HG02571 (cell line): ENCODE measurements at regions not wholly inside any gene's neighbourhood (a gene's known extent, or its start where the extent isn't known, plus 50 kb on each side); places are given as distances from the start of the nearest gene placed in this dataset.

Experiments
- ATAC-seq: cut with Tn5 transposase; IDR thresholded peaks from one replicate; pipeline ENCODE4 v1.9.1; 2021; ENCODE audit warnings: mild to moderate bottlenecking, moderate library complexity; ENCODE audit not compliant: unreplicated experiment

DNA sequence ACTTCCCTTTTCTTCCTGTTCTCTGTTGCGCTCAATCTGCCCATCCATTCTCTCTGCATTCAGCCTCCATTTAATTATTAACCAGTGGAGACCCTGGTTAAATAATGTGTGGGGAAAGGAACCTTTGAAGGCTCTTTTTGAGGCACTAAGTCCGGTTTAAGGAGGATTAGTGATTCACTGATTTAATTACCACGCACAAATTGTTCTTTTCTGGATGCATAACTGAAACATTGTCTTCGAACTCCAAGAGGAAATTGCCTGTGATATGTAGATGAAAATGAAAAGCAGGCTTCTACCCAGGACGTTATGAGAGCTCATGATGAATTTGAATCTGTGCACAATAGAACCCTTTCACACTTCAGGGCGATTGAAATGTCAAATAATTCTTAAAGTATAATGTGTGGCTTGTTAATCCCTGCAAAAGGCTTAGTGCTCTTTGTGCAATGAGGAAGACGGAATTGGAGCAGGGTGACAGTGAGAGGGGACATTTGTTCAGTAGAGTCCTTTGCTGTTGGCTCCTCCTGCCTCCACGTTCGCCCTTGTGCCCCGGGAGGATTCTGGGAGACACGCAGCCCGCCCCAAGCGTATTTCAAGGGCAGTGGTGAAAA is 51.1 kb upstream of the ZNF236 start:
- no peak for ATAC-seq

DNA sequence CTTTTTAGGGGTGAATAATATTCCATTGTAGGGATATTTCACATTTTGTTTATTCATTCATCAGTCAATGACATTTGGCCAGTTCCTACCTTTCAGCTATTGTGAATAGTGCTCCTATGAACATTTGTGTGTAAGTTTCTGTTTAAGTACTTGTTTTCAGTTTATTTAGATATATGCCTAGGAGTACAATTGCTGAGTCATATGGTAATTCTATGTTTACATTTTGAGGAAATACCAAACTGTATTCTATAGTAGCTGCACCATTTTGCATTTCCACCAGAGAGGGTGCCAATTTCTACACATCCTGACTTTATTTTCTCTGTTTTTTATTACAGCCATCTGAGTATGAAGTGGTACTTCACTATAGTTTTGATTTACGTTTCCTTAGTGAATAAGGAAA is 54.4 kb upstream of the ZNF236 start:
- ATAC-seq, result no peak

DNA sequence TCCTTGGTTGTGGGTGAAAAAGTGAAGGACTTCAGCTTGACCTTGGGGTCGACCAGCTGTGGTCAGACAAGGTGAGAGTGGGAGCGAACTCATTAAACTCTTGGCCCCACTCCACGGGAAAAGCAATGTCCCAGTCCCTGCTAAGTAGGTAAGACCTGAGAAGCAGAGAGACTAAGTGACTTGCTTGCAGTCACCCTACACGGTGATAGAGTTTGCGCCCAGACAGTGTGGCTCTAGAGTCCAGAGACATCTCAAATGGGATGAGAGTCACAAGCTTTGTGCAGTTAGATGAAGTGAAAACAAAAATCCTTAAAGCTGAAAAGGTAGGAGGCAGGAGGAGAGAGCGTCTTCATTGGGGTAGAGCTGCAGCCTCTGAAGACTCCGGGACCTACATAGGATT is 55.9 kb upstream of the ZNF236 start:
- no peak for ATAC-seq

DNA sequence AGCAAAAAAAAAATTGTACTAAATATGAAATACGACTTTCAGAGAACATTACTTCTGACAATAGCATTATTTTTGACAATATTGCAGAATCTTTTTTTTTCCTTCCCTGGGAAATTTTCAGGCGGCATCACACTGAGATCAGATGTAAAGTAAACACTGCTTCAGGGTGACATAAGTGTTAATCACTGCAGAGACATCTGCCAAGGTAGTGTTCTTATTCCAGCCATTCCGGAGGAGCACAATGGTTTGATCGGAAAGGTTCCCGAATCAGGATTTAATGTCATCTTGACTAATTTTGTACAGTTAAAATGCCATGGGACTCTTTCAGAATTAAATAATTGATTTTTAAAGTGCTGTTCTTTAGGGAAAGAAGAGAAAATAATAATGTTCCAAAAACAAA is 56.7 kb upstream of the ZNF236 start:
- no peak for ATAC-seq

DNA sequence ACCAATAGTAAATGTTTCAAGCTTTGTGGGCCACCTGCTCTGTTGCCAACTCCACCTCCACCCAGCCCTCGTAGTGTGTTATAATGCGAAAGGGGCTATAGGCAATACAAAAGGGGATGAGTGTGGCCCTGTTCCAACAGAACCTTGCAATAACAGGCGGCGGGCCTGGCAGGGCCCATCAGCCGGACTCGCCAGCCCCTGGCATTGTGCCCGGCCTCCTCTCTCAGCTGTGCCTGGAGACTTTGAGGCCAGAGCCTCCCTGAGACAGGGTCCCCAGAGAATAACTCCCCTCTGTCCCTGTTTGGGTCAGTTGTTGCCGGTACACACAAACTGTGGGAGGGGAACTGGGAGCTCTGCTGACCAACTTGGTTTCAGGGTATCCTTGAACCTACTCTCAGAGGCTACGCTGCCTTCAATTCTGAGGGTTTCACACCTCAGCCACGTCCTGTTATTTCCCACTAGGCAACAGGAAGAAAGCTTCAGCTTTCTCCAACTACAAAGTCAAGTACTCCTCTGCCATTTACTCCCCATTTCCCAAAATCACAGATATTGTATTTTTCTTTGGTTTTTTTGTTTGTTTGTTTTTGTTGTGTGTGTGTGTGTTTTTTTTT is 58.0 kb upstream of the ZNF236 start:
- no peak for ATAC-seq

DNA sequence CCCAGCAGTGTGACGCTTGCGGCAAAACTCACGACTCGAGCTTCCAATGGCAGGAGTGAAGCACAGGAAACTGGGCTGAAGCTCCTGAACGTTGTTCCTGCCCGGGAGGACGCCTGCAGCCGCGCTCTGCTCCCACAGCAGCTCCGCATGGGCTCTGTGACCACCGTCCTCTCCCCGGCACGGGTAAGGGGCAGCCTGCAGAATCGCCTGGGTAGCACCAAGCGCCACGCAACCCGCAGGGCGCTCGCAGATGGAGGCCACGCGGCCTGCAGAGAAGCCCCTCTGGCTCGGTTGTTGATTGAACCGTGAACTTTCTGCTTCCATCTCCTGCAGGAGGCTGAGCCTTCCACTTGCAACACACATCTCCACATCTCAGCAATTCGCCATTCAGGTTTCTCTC is 63.3 kb upstream of the ZNF236 start:
- no peak for ATAC-seq

DNA sequence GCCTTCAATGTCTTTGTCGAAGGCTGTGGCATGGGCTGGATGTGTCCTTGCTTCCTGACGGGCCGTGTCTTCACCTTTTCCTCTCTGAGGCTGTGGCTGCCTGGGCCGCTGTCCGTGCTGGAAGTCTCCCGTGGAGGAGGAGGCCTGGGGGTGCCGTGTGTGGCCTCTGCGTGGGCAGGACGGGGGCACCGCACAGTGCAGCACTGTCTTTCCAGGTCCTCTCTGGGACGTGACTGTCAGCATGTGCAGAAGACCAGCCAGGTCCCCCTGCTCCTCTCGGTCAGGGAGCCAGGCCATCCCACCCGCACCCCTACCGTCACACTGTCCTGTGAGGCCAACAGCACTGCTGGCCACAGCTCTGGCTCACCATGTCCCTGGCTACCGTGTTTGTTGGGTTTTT is 64.4 kb upstream of the ZNF236 start:
- ATAC-seq, result no peak

DNA sequence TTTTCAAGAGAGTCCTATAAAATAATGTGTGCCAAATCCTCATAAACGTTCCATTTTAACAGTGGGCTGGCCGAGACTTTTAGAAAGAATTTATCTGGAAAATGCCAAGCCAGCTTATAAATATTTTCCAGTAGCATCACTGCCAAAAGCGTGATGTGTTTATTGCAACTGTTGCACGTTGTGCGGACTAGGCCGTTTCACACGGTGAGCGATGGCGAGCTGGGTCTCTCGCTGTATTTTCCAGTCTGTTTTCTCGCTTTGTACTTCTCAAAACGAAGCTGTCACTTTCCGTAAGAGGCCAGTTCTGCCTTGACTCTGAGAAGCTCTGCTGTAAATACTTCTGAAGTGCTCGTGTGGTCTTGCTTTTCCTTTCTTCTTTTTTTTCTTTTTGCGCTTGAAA is 65.0 kb upstream of the ZNF236 start:
- ATAC-seq, result no peak

DNA sequence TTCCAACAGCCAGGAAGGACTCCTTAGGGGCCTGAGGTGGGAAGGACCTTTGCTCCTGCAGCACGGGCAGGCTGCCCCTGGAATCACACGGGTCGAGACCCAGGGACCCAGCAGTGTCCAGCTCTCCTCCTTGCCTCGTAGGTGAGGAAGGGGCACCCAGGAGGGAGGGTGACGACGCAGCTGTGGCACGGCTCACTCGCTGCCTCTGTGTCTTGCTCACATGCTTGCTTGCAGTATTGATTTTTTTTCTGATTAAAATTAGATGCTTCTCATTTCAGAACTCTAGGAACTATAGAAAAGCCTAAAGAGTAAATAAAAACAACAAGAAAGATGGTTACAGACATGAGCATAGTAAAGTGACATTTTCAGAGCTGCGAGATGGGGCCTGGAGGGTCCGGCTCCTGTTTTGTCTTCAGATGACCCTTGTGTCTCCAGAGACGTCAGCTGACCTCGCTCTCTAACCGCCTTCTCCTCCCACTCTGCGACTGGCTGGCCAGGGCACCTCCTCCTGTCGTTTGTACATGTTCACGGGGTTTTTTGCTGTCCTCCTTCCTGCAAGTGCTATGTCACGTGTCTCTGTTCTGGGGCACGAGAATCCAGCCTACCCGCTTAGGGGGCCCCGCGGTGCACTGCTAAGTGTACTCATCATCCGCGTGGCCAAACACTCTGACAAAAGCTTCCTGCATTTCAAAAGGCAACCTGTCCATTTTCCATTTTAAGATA is 65.7 kb upstream of the ZNF236 start:
- no peak for ATAC-seq

DNA sequence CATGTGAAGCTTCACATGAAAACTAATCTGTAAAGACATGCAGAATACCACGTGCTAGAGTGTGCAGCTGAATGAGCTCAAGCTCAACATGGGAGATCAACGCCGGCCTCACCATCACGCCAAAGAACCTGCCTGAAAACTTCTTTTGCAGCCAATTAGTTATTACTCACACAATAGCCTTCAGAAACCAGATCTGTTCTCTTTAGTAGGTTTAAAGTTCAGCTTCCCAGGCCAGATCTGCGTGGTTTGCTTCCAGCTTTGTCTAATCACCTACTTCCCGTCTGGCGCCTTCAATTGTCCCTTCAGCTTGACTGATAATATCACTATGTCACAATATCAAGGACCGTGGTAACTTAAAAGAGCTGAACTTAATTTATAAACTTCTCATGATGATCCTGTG is 68.0 kb upstream of the ZNF236 start:
- no peak for ATAC-seq

DNA sequence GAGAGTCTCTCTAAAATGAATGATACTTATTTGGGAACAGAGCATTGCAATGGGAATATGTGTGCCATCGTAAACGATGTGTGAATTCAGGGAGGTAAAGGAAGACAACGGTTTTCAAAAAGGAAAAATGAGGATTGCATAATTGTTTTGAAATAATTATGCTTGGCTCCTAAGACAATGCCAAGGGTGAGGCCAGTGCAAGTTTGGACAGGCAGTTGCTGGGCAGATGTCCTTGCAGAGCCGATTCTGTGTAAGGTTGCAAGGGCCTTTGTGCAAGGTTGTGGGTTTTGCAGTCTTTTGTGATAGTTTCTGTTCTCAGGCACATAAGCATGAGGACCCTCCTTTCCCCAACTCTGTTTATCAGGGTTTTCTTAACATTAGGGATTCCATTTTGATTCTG is 70.0 kb upstream of the ZNF236 start:
- ATAC-seq, result no peak

DNA sequence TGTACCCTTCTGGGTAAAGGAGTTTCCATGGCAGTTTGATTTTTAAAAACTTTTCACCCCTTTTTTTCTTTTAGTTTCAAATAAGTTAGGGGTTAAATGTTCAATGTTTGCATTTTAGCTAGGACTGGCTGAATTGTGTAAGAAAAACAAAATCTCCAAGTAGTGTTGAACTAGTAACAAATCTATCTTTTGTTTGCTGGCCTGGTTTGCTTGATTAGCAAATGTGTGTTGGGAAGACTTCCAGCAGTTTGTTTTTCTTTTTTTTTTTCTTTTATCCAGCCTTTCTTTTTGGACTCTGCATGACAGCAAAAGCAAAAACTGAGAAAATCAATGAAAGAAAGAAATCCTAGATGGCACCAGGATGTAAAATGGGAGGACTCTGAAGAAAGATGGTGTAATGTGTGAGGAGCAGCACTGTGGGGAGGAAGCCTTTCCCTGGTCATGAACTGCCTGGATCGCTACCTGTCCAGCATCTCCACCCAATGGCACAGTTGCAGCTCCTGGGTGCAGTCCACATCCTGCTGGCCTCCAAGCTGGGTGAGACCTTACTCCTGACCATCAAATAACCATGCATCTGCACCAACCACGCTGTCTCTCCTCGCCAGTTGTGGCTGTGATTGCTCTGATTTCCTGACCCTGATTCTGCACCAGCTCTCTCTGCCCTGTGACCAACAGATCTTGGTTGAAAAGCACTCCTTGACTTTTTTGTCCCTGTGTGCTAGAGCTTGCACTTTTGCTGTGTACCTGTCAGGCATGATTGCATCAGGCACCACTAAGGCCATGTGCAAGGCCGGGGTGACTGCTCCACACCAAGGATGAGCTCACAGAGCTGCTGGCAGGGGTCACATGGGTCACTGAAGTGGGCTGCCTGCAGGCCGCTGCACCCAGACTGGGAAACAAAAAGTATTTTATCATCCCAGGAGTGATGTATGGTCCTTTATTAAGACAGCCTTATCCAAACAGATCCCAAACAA is 71.2 kb upstream of the ZNF236 start:
- no peak for ATAC-seq

DNA sequence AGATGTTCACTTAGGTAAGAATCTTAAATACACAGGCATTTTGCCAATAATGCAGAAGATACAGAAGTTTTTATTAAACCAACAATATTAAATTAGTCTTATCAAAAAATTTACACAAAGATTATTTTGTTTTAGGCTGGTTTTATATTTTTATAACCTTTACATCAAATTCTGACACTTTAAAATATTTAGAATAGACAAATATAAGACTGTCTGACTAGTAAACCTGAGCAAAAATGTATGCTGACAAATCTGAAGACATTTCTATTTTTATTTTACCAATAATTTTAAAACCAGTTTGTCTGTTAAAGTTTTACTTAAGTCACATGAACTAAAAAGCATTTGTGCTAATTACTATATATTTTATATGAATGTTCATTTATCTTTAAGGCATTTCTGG is 72.1 kb upstream of the ZNF236 start:
- ATAC-seq, result no peak

DNA sequence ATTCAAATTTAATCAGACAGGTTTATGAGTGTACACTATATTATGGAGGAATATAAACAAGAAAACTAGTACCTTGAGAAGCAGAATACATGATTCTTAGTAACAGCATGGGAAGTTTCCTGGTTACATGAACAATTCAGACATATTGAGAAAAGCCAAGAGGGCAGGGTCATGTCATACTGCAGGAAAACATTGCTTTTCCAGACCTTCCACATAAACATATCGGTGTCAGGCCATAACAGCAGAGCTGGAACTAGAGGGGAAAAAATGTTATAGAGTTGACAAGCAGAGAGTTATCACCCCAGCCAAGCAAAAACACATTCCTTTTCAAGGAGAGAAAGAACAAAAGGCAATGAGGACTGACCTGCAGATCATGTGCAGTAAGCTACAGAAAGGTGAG is 74.7 kb upstream of the ZNF236 start:
- no peak for ATAC-seq

DNA sequence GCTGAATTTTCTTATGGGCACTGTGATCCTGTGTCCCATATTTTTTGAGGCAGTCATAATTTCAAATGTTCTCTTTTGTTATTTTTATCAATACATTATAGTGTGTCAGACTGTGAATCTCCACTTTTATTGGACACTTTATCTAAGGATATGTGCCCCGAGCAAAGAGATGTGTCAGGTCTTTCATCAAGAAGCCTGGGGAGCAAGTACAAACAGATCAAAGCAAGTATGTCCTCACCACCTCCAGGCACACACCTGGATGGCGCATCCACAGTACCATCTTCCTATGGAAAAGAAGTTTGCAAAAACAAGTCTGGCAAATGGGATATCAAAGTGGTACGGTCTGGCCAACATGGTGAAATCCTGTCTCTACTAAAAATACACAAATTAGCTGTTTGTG is 81.0 kb upstream of the ZNF236 start:
- ATAC-seq, result no peak

DNA sequence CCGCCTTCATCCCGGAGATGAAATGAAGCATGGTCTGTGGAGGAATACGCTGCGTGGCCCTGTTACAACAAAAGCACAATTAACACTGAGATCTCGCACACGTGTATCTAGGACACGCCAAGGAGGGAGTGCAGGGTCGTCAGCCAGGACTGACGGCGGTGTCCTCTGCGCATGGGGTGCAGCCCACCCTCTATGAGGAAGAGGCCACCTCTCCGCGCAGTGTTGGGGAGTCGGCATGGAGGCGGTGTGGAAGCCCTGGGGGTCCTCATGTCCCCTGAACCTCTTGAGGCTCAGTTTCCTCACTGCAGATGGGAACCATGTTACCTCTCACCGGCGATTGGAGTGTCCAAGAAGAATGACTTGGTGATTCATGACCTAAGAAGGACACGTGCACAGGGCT is 86.0 kb upstream of the ZNF236 start:
- ATAC-seq, result no peak

DNA sequence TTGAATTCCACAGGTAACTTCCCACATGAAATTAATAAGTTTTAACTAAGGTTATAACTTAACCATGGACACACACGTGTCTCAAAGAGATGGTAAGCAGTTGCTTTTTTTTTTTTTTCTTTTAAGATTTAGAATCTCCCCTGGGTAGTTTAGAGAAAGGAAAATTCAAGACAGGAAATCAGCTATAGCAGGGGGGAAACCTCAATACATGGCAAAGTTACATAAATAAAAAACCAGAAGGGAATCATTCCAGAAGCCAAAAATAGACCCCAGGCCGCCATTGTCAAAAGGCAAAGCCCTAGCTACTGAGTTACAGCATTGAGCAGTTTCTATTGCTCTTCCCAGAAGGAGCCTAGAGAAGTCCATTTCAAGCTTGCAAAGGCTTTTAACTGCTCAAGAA is 91.5 kb upstream of the ZNF236 start:
- ATAC-seq, result no peak

DNA sequence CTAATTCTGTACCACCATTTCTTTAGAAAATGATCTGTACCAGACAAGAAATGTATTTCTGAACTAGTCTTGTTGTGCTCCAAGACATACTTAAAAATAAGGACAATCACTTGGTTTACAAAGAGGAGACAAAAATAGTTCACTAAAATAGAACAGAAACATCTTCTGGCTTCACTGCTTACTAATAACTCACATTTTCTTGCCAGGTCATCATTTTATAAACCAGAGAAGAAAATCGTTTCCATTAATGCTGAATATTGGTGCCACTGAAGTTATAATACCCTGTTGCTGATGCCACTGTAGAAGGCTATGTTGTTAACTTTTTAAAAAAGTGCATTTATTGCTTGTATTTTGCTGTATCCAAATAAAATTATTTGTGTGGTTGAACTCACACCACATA is 94.8 kb upstream of the ZNF236 start:
- no peak for ATAC-seq

DNA sequence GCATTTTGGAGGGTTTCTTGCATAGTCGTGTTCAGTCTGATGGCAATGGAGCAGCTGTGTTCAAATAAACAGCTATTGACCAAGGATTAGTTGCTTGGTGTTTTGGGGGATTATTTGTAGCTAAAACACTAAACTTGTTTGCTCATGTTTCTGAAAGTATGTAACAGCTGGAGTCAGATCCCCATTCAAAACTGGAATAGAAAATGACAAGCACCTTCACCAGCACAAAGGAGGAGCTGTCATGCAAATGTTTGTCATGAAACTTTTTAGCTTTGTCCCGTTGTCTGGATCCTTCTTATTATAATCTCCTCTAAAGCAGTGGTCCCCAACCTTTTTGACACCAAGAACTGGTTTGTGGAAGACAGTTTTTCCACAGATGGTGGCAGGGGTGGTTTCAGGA is 96.9 kb upstream of the ZNF236 start:
- no peak for ATAC-seq

DNA sequence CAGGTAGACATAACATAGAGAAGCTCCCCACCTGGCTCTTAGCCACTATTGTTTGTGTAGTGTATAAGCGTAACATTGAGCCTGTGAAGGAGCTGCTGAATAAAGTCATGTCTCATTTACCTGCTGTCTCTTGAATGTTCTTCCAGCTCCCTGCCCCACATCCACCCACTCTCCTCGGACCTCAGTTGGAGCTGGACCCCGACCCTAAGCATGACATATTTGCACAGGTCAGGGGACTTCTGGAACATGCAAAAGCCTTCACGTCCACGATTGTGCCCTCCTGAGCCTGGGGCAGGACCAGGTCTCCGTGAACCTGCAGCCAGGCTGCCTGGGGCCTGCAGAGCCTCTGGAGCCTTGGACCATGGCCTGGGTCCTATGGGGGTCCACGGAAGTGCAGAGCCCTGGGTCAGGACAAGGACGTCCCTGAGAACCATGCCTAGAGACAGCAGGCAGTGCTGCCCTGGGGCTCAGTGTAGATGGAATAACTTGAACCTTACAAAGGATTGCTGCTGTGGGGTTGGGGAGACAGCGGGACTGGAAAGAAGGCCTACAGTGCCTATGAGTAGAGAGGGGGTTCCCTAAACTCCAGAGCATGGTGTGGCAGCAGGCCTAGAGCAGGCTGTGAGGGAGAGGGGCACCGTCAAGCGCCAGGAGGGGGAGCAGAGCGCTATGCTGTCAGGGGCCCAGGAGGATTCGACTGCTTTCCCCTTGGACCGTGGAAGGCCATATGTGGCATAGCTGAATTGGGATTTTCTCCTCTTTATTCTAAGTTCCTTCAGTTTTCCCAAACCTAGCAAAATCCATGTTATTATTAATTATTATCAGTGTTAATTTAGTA is 99.9 kb upstream of the ZNF236 start:
- ATAC-seq, result no peak
